Lower leg skin (tissue), 3 donors: ENCODE measurements at regions not wholly inside any gene's neighbourhood (a gene's known extent, or its start where the extent isn't known, plus 50 kb on each side); places are given as distances from the start of the nearest gene placed in this dataset.

Experiments used
- POLR2A ChIP-seq, 2 donors: fragments of 450-650 bp; IDR thresholded peaks; one replicate each; pipeline ENCODE4 v1.6.1; 2016 to 2017; ENCODE audit warnings: antibody characterized with exemption in 2 of 2, mild to moderate bottlenecking in 1 of 2, moderate library complexity in 1 of 2
- TF ChIP-seq, protein P1 (sequence below), 3 donors: fragments of 450-650 bp; IDR thresholded peaks; one replicate each; pipeline ENCODE4 v1.5.1; 2016; ENCODE audit warnings: antibody characterized with exemption in 3 of 3, mild to moderate bottlenecking in 3 of 3, moderate library complexity in 2 of 3

DNA sequence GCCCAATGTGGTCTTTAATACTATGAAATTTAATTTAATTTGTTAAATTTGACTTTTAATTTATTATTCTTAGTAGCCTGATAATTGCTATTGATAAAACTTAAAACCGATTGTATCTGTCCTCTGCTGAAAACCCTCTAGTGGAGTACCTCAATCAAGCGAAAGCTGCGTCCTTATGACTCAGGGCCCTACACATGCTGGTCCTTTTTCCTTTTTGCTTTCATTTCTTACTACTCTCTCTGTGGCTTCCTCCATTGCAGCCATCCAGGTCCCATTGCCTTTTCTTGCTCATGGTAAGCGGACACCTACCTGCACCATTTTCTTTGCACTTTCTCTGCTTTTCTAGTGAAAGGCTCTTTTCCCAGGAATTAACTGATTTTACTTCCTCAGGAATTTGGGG is 301.1 kb downstream of the INHBA start:
- TF ChIP-seq, protein P1, sequence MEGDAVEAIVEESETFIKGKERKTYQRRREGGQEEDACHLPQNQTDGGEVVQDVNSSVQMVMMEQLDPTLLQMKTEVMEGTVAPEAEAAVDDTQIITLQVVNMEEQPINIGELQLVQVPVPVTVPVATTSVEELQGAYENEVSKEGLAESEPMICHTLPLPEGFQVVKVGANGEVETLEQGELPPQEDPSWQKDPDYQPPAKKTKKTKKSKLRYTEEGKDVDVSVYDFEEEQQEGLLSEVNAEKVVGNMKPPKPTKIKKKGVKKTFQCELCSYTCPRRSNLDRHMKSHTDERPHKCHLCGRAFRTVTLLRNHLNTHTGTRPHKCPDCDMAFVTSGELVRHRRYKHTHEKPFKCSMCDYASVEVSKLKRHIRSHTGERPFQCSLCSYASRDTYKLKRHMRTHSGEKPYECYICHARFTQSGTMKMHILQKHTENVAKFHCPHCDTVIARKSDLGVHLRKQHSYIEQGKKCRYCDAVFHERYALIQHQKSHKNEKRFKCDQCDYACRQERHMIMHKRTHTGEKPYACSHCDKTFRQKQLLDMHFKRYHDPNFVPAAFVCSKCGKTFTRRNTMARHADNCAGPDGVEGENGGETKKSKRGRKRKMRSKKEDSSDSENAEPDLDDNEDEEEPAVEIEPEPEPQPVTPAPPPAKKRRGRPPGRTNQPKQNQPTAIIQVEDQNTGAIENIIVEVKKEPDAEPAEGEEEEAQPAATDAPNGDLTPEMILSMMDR (IDR thresholded peaks at IDR 0.05) = no peak
- TF ChIP-seq POLR2A (IDR thresholded peaks at IDR 0.05) = no peak
